Breast epithelium (tissue), 4 donors: ENCODE measurements at regions not wholly inside any gene's neighbourhood (a gene's known extent, or its start where the extent isn't known, plus 50 kb on each side); places are given as distances from the start of the nearest gene placed in this dataset.
"Not testable (repeated sequence)": the region's sequence is repeated elsewhere in the genome, so short reads cannot be mapped to it uniquely, and the experiment has no call there.

ENCODE experiments used
- DNase-seq, 2 donors: peaks; one replicate each; pipeline ENCODE4 v3.0.0-alpha.2; 2019; ENCODE audit warnings: low spot score in 2 of 2
- H3K27ac ChIP-seq, 2 donors: fragments of 200-600 bp; sonication (generic) in 1 of 2; one replicate each; pipeline ENCODE4 v1.5.1; 2016 to 2019; ENCODE audit warnings: mild to moderate bottlenecking in 1 of 2
- H3K27me3 ChIP-seq, 2 donors: fragments of 200-600 bp; sonication (generic) in 1 of 2; one replicate each; pipeline versions ENCODE4 v1.5.1 to v1.6.0; 2017 to 2019; ENCODE audit warnings: control low read depth in 1 of 2, mild to moderate bottlenecking in 1 of 2
- H3K36me3 ChIP-seq: fragments of 200-600 bp; one replicate; pipeline ENCODE4 v1.5.1; 2019
- H3K4me1 ChIP-seq, 2 donors: fragments of 200-600 bp; sonication (generic); one replicate each; pipeline ENCODE4 v1.5.1; 2016 to 2019; ENCODE audit warnings: control low read depth in 1 of 2
- H3K4me3 ChIP-seq, 3 donors: fragments of 200-600 bp; sonication (generic); 1 replicate in 2 of 3; 2 replicates in 1 of 3; pipeline ENCODE4 v1.5.1; 2016 to 2019; ENCODE audit warnings: mild to moderate bottlenecking in 3 of 3, moderate library complexity in 2 of 3
- H3K9me3 ChIP-seq, 2 donors: fragments of 200-600 bp; sonication (generic) in 1 of 2; one replicate each; pipeline ENCODE4 v1.5.1; 2016 to 2019; ENCODE audit warnings: control low read depth in 1 of 2
- CTCF ChIP-seq, 3 donors: fragments of 450-650 bp; IDR thresholded peaks; one replicate each; pipeline ENCODE4 v1.5.1; 2016 to 2017; ENCODE audit warnings: antibody characterized with exemption in 3 of 3, mild to moderate bottlenecking in 3 of 3, moderate library complexity in 3 of 3
- POLR2A ChIP-seq: fragments of 450-650 bp; IDR thresholded peaks from one replicate; pipeline ENCODE4 v1.6.1; 2016; ENCODE audit warnings: antibody characterized with exemption, mild to moderate bottlenecking, moderate library complexity
- POLR2AphosphoS5 ChIP-seq, 3 donors: sonication (generic); formaldehyde crosslinking; IDR thresholded peaks; one replicate each; pipeline ENCODE4 v1.6.1; 2017; ENCODE audit warnings: antibody characterized with exemption in 3 of 3
- intact Hi-C: fragments of 100-400 bp; cut with DNase I; formaldehyde crosslinking; loops from one replicate; pipeline ENCODE4 v1.15.1; 2023; ENCODE audit warnings: low total_unique reads

GRCh38 chr1:58183286-58183685, 363.2 kb downstream of the OMA1 start:
- Histone ChIP-seq H3K4me1 (no peaks in the 10 kb centered on the region), H3K9me3 (peaks cover 0 to 10% of the 10 kb centered on the region in 2 donors), H3K27me3 (no peaks in the 10 kb centered on the region), H3K27ac (no peak overlapping the region), H3K36me3 (no peaks in the 10 kb centered on the region), H3K4me3 (no peak overlapping the region)
- intact Hi-C loops: no loop called here
- TF ChIP-seq POLR2A (no peak), CTCF (IDR thresholded peaks at IDR 0.05) (no peak), POLR2AphosphoS5 (IDR thresholded peaks at IDR 0.05) (no peak)
- DNase-seq: no peak

- TF ChIP-seq CTCF (IDR thresholded peaks at IDR 0.05): no peak
- TF ChIP-seq POLR2AphosphoS5 (IDR thresholded peaks at IDR 0.05): no peak
- no peaks in the 10 kb centered on the region for H3K4me1 ChIP-seq
- H3K36me3 ChIP-seq: no peaks in the 10 kb centered on the region
- H3K27ac ChIP-seq: no peak overlapping the region
- intact Hi-C loops: no loop called here
- peaks cover 0 to 10% of the 10 kb centered on the region in 2 donors for H3K9me3 ChIP-seq
- H3K27me3 ChIP-seq: no peaks in the 10 kb centered on the region
- no peak overlapping the region for H3K4me3 ChIP-seq
- no peak for DNase-seq
Measured at GRCh38 chr1:58180537-58180936, 366.0 kb downstream of the OMA1 start.

- H3K9me3 ChIP-seq, H3K4me1 ChIP-seq, intact Hi-C loops: not testable (repeated sequence)
Measured at GRCh38 chr1:58169160-58169559, 377.4 kb downstream of the OMA1 start.

GRCh38 chr1:58167131-58167530, 379.4 kb downstream of the OMA1 start:
- DNase-seq, intact Hi-C loops, H3K4me1 ChIP-seq, H3K27me3 ChIP-seq, H3K9me3 ChIP-seq, H3K36me3 ChIP-seq, H3K4me3 ChIP-seq, H3K27ac ChIP-seq: not testable (repeated sequence)

More at GRCh38 chr1:58169160-58169559, 377.4 kb downstream of the OMA1 start:
- not testable (repeated sequence) for H3K4me3 ChIP-seq, DNase-seq, H3K27me3 ChIP-seq, H3K36me3 ChIP-seq, H3K27ac ChIP-seq

GRCh38 chr1:58166417-58166816, 380.1 kb downstream of the OMA1 start:
- Histone ChIP-seq H3K4me3 (no peak overlapping the region), H3K36me3 (no peaks in the 10 kb centered on the region), H3K27me3 (no peaks in the 10 kb centered on the region), H3K4me1 (no peaks in the 10 kb centered on the region), H3K9me3 (no peaks in the 10 kb centered on the region), H3K27ac (no peak overlapping the region)
- no peak for TF ChIP-seq CTCF (IDR thresholded peaks at IDR 0.05)
- no peak for TF ChIP-seq POLR2AphosphoS5 (IDR thresholded peaks at IDR 0.05)
- TF ChIP-seq POLR2A: no peak
- no peak for DNase-seq
- intact Hi-C loops: no loop called here

- no peak for DNase-seq
Measured at GRCh38 chr1:58165073-58165472, 381.5 kb downstream of the OMA1 start.

More at GRCh38 chr1:58165073-58165472, 381.5 kb downstream of the OMA1 start:
- intact Hi-C loops: no loop called here
- no peak overlapping the region for H3K27ac ChIP-seq
- H3K4me3 ChIP-seq: no peak overlapping the region
- H3K27me3 ChIP-seq: no peaks in the 10 kb centered on the region
- no peaks in the 10 kb centered on the region for H3K4me1 ChIP-seq
- TF ChIP-seq POLR2A (no peak), POLR2AphosphoS5 (IDR thresholded peaks at IDR 0.05) (no peak), CTCF (IDR thresholded peaks at IDR 0.05) (no peak)
- no peaks in the 10 kb centered on the region for H3K9me3 ChIP-seq
- H3K36me3 ChIP-seq: no peaks in the 10 kb centered on the region
